ENCODE measurements at regions not wholly inside any gene's neighbourhood (a gene's known extent, or its start where the extent isn't known, plus 50 kb on each side); places are given as distances from the start of the nearest gene placed in this dataset.

- no peaks in the 10 kb centered on the region for H3K27me3 ChIP-seq (ENCODE audit: insufficient read depth, low read depth)
- H2AFZ ChIP-seq (ENCODE audit: low read depth) = no peak overlapping the region
- H3K4me2 ChIP-seq = no peak overlapping the region
- H3K36me3 ChIP-seq (ENCODE audit: insufficient read depth) = no peaks in the 10 kb centered on the region
- H3K4me1 ChIP-seq (ENCODE audit: low read depth, poor library complexity, severe bottlenecking) = peaks cover 14% of the 10 kb centered on the region
- H3K27ac ChIP-seq = no peak overlapping the region
- no peaks in the 10 kb centered on the region for H3K79me2 ChIP-seq (ENCODE audit: insufficient read depth, low read depth)
- H3K4me3 ChIP-seq (IDR thresholded peaks at IDR 0.05; ENCODE audit: insufficient read depth, low read depth, low read length) = no peak overlapping the region
- TF ChIP-seq CTCF (conservative IDR thresholded peaks at IDR 0.05; ENCODE audit: low read depth, low read length) = no peak
- no peaks in the 10 kb centered on the region for H4K20me1 ChIP-seq (ENCODE audit: insufficient read depth)
- no peak overlapping the region for H3K9ac ChIP-seq
Measured at GRCh38 chr1:42003433-42003832, 84.7 kb upstream of the HIVEP3 start.

GRCh38 chr1:42002220-42002619 is 83.5 kb upstream of the HIVEP3 start:
- H2AFZ ChIP-seq (ENCODE audit: low read depth) = no peak overlapping the region
- no peaks in the 10 kb centered on the region for H3K36me3 ChIP-seq (ENCODE audit: insufficient read depth)
- H4K20me1 ChIP-seq (ENCODE audit: insufficient read depth) = no peaks in the 10 kb centered on the region
- no peak for TF ChIP-seq CTCF (conservative IDR thresholded peaks at IDR 0.05; ENCODE audit: low read depth, low read length)
- no peaks in the 10 kb centered on the region for H3K79me2 ChIP-seq (ENCODE audit: insufficient read depth, low read depth)
- H3K4me1 ChIP-seq (ENCODE audit: low read depth, poor library complexity, severe bottlenecking) = peaks cover 14% of the 10 kb centered on the region
- H3K27ac ChIP-seq = no peak overlapping the region
- no peak overlapping the region for H3K4me2 ChIP-seq
- no peaks in the 10 kb centered on the region for H3K27me3 ChIP-seq (ENCODE audit: insufficient read depth, low read depth)
- H3K9ac ChIP-seq = no peak overlapping the region
- no peak overlapping the region for H3K4me3 ChIP-seq (IDR thresholded peaks at IDR 0.05; ENCODE audit: insufficient read depth, low read depth, low read length)

GRCh38 chr1:42000766-42001165 is 82.0 kb upstream of the HIVEP3 start:
- Histone ChIP-seq H3K4me3 (IDR thresholded peaks at IDR 0.05; ENCODE audit: insufficient read depth, low read depth, low read length) (no peak overlapping the region), H4K20me1 (ENCODE audit: insufficient read depth) (no peaks in the 10 kb centered on the region), H3K36me3 (ENCODE audit: insufficient read depth) (no peaks in the 10 kb centered on the region), H3K4me1 (ENCODE audit: low read depth, poor library complexity, severe bottlenecking) (peaks cover 7% of the 10 kb centered on the region), H2AFZ (ENCODE audit: low read depth) (no peak overlapping the region), H3K9ac (no peak overlapping the region), H3K27ac (no peak overlapping the region), H3K79me2 (ENCODE audit: insufficient read depth, low read depth) (no peaks in the 10 kb centered on the region), H3K27me3 (ENCODE audit: insufficient read depth, low read depth) (no peaks in the 10 kb centered on the region), H3K4me2 (no peak overlapping the region)
- TF ChIP-seq CTCF (conservative IDR thresholded peaks at IDR 0.05; ENCODE audit: low read depth, low read length) = no peak

GRCh38 chr1:41999884-42000283 is 81.2 kb upstream of the HIVEP3 start:
- Histone ChIP-seq H2AFZ (ENCODE audit: low read depth) (no peak overlapping the region), H4K20me1 (ENCODE audit: insufficient read depth) (no peaks in the 10 kb centered on the region), H3K4me2 (no peak overlapping the region), H3K79me2 (ENCODE audit: insufficient read depth, low read depth) (no peaks in the 10 kb centered on the region), H3K9ac (no peak overlapping the region), H3K4me1 (ENCODE audit: low read depth, poor library complexity, severe bottlenecking) (peaks cover 7% of the 10 kb centered on the region), H3K27ac (no peak overlapping the region), H3K27me3 (ENCODE audit: insufficient read depth, low read depth) (no peaks in the 10 kb centered on the region), H3K4me3 (IDR thresholded peaks at IDR 0.05; ENCODE audit: insufficient read depth, low read depth, low read length) (no peak overlapping the region), H3K36me3 (ENCODE audit: insufficient read depth) (no peaks in the 10 kb centered on the region)
- no peak for TF ChIP-seq CTCF (conservative IDR thresholded peaks at IDR 0.05; ENCODE audit: low read depth, low read length)

Data from KMS-11 (cell line).